ENCODE measurements at regions not wholly inside any gene's neighbourhood (a gene's known extent, or its start where the extent isn't known, plus 50 kb on each side); places are given as distances from the start of the nearest gene placed in this dataset.

- DNase-seq (ENCODE audit: low read depth in 3 of 3, low spot score in 1 of 3) = no peak
Observed at GRCh38 chr1:29517251-29518086, 281.1 kb downstream of the PTPRU start.

- no peak for DNase-seq (ENCODE audit: low read depth in 3 of 3, low spot score in 1 of 3)
Observed at GRCh38 chr1:29516063-29516820, 279.9 kb downstream of the PTPRU start.

- DNase-seq (ENCODE audit: low read depth in 3 of 3, low spot score in 1 of 3) = no peak
Observed at GRCh38 chr1:29515170-29515955, 279.0 kb downstream of the PTPRU start.

- DNase-seq (ENCODE audit: low read depth in 3 of 3, low spot score in 1 of 3) = no peak
Observed at GRCh38 chr1:29514361-29515169, 278.2 kb downstream of the PTPRU start.

GRCh38 chr1:29513357-29513756, 277.0 kb downstream of the PTPRU start:
- no peak for DNase-seq (ENCODE audit: low read depth in 3 of 3, low spot score in 1 of 3)

GRCh38 chr1:29511436-29511835, 275.1 kb downstream of the PTPRU start:
- DNase-seq (ENCODE audit: low read depth in 3 of 3, low spot score in 1 of 3) = no peak

GRCh38 chr1:29508458-29509107, 272.3 kb downstream of the PTPRU start:
- no peak for DNase-seq (ENCODE audit: low read depth in 3 of 3, low spot score in 1 of 3)

GRCh38 chr1:29506678-29507225, 270.4 kb downstream of the PTPRU start:
- no peak for DNase-seq (ENCODE audit: low read depth in 3 of 3, low spot score in 1 of 3)

- DNase-seq (ENCODE audit: low read depth in 3 of 3, low spot score in 1 of 3) = no peak
Observed at GRCh38 chr1:29505532-29506220, 269.4 kb downstream of the PTPRU start.

- no peak for DNase-seq (ENCODE audit: low read depth in 3 of 3, low spot score in 1 of 3)
Observed at GRCh38 chr1:29504709-29505410, 268.5 kb downstream of the PTPRU start.

GRCh38 chr1:29504196-29504595, 267.9 kb downstream of the PTPRU start:
- no peak for DNase-seq (ENCODE audit: low read depth in 3 of 3, low spot score in 1 of 3)

GRCh38 chr1:29502911-29503840, 266.9 kb downstream of the PTPRU start:
- DNase-seq (ENCODE audit: low read depth in 3 of 3, low spot score in 1 of 3) = no peak

- no peak for DNase-seq (ENCODE audit: low read depth in 3 of 3, low spot score in 1 of 3)
Observed at GRCh38 chr1:29502225-29502910, 266.0 kb downstream of the PTPRU start.

GRCh38 chr1:29501227-29501976, 265.1 kb downstream of the PTPRU start:
- DNase-seq (ENCODE audit: low read depth in 3 of 3, low spot score in 1 of 3) = no peak

GRCh38 chr1:29500651-29501050, 264.3 kb downstream of the PTPRU start:
- DNase-seq (ENCODE audit: low read depth in 3 of 3, low spot score in 1 of 3) = no peak

GRCh38 chr1:29500041-29500440, 263.7 kb downstream of the PTPRU start:
- DNase-seq (ENCODE audit: low read depth in 3 of 3, low spot score in 1 of 3) = no peak
